ENCODE measurements at regions not wholly inside any gene's neighbourhood (a gene's known extent, or its start where the extent isn't known, plus 50 kb on each side); places are given as distances from the start of the nearest gene placed in this dataset.

DNA sequence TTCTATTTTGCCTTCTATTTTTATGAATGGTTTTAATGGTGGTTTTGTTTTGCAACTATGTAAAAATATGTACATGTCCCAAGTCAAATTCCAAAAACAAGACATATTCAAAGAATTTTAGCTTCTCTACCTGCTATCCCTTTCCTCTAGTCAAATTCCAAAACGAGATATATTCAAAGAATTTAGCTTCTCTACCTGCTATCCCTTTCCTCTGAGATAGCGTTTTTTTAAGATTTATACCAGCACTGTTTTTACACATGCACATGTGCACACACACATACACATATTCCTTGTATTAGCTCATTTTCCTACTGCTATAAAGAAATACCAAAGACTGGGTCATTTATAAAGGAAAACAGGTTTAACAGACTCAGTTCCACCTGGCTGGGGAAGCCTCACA, 199.1 kb upstream of the ARL4C start:
- TF ChIP-seq FOXM1 (IDR thresholded peaks at IDR 0.05; ENCODE audit: borderline replicate concordance, low read depth): no peak
- no peak for TF ChIP-seq CEBPB (IDR thresholded peaks at IDR 0.05)
- TF ChIP-seq, protein P1, sequence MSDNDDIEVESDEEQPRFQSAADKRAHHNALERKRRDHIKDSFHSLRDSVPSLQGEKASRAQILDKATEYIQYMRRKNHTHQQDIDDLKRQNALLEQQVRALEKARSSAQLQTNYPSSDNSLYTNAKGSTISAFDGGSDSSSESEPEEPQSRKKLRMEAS (IDR thresholded peaks at IDR 0.05): no peak
- no peak for TF ChIP-seq CREB1 (IDR thresholded peaks at IDR 0.05; ENCODE audit: low read depth)
- TF ChIP-seq, protein P2, sequence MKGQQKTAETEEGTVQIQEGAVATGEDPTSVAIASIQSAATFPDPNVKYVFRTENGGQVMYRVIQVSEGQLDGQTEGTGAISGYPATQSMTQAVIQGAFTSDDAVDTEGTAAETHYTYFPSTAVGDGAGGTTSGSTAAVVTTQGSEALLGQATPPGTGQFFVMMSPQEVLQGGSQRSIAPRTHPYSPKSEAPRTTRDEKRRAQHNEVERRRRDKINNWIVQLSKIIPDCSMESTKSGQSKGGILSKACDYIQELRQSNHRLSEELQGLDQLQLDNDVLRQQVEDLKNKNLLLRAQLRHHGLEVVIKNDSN (IDR thresholded peaks at IDR 0.05): no peak
- TF ChIP-seq EP300 (IDR thresholded peaks at IDR 0.05; ENCODE audit: borderline replicate concordance): no peak
- no peak for TF ChIP-seq TEAD4 (IDR thresholded peaks at IDR 0.05)
- TF ChIP-seq, protein P3, sequence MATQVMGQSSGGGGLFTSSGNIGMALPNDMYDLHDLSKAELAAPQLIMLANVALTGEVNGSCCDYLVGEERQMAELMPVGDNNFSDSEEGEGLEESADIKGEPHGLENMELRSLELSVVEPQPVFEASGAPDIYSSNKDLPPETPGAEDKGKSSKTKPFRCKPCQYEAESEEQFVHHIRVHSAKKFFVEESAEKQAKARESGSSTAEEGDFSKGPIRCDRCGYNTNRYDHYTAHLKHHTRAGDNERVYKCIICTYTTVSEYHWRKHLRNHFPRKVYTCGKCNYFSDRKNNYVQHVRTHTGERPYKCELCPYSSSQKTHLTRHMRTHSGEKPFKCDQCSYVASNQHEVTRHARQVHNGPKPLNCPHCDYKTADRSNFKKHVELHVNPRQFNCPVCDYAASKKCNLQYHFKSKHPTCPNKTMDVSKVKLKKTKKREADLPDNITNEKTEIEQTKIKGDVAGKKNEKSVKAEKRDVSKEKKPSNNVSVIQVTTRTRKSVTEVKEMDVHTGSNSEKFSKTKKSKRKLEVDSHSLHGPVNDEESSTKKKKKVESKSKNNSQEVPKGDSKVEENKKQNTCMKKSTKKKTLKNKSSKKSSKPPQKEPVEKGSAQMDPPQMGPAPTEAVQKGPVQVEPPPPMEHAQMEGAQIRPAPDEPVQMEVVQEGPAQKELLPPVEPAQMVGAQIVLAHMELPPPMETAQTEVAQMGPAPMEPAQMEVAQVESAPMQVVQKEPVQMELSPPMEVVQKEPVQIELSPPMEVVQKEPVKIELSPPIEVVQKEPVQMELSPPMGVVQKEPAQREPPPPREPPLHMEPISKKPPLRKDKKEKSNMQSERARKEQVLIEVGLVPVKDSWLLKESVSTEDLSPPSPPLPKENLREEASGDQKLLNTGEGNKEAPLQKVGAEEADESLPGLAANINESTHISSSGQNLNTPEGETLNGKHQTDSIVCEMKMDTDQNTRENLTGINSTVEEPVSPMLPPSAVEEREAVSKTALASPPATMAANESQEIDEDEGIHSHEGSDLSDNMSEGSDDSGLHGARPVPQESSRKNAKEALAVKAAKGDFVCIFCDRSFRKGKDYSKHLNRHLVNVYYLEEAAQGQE (IDR thresholded peaks at IDR 0.05; ENCODE audit: low read depth): no peak
- no peak for TF ChIP-seq TAF1 (IDR thresholded peaks at IDR 0.05; ENCODE audit: low read depth)

DNA sequence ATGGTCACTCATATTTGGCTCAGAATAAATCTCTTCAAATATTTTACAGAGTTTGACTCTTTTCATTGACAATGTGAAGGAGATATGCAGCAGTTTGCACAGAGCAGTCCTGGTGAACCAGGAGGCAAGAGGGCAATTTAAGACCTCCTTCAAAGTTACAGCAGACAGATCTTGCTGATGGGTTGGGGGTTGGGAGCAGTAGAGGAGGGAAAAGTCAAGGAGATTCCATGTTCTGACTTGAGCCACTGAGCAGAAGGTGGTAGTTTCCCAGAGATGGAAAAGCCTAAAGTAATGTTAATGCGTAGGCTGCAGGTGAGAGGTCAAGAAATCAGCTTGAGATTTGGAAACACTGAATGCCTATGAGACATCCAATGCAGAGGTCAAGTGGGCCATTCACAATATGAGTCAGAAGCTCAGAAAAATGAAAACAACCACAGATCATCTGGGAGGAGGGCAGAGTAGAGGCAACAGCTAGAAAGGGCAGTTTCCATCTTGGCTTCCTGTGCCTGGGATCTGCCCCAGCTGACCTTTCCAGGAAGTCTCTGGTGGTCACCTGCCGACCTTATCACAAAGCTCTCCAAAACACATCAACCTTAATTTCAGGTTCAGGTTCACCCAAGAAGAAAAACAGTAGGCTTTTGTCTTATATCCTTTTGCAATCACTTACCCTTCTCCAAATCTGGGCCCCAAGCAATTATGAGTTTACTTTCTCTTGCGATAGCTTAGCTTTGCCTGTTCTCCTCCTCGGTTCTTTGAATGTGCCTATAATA, 197.5 kb upstream of the ARL4C start:
- TF ChIP-seq TEAD4 (IDR thresholded peaks at IDR 0.05): no peak
- no peak for TF ChIP-seq FOXM1 (IDR thresholded peaks at IDR 0.05; ENCODE audit: borderline replicate concordance, low read depth)

DNA sequence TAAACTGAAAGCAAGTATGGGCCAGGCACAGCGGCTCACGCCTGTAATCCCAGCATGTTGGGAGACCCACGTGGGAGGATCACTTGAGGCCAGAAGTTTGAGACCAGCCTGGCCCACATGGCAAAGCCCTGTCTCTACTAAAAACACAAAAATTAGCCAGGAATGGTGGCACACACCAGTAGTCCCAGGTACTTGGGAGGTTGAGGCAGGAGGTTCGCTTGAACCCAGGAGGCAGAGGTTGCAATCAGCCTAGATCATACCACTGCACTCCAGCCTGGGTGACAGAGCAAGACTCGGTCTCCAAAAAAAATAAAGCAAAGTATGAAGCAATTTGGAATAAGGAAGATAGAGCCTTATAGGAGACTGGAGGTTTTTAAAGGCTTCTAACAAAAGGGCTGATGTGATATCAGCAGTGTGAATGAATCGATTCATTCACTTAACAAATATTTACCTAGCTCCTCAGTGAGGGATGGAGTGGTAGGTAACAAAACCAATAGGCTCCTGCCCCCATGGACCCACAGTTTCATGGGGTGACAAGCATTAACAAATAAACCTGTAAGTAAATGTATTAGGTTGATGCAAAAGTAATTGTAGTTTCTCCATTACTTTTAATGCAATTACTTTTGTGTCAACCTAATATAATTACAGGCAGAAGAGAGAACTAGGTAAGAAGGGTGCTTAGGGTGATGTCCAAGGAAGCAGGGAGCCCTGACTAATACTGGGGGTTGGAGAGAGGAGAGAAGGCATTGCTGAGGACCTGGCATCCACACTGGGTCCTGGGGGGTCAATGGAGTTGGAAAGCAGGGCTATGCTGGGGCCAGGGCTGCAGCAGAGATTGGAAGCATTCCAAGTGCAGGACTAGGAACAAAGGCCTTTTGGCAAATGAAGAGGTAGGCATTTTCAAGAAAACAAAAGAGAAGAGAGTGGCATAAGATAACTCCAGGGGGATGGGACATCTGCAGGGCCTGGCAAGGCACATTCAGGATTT, 195.4 kb upstream of the ARL4C start:
- TF ChIP-seq TEAD4 (IDR thresholded peaks at IDR 0.05) (no peak), NFIC (IDR thresholded peaks at IDR 0.05) (no peak), TAF1 (IDR thresholded peaks at IDR 0.05; ENCODE audit: low read depth) (no peak), EP300 (IDR thresholded peaks at IDR 0.05; ENCODE audit: borderline replicate concordance) (no peak)

- no peak for TF ChIP-seq CREB1 (IDR thresholded peaks at IDR 0.05; ENCODE audit: low read depth)
- TF ChIP-seq ZBTB7A (IDR thresholded peaks at IDR 0.05; ENCODE audit: low read depth): no peak
- TF ChIP-seq RAD21 (IDR thresholded peaks at IDR 0.05; ENCODE audit: low read depth): no peak
- TF ChIP-seq YY1 (IDR thresholded peaks at IDR 0.05; ENCODE audit: low read depth): no peak
- no peak for TF ChIP-seq TEAD4 (IDR thresholded peaks at IDR 0.05)
- no peak for TF ChIP-seq TAF1 (IDR thresholded peaks at IDR 0.05; ENCODE audit: low read depth)
- TF ChIP-seq NFIC (IDR thresholded peaks at IDR 0.05): no peak
- TF ChIP-seq CEBPB (IDR thresholded peaks at IDR 0.05): no peak
- TF ChIP-seq, protein P3 (IDR thresholded peaks at IDR 0.05; ENCODE audit: low read depth): no peak
- no peak for TF ChIP-seq TCF12 (IDR thresholded peaks at IDR 0.05; ENCODE audit: low read depth)
- TF ChIP-seq, protein P1 (IDR thresholded peaks at IDR 0.05): no peak
- TF ChIP-seq EP300 (IDR thresholded peaks at IDR 0.05; ENCODE audit: borderline replicate concordance): no peak
- TF ChIP-seq EGR1 (IDR thresholded peaks at IDR 0.05): no peak
- TF ChIP-seq, protein P2 (IDR thresholded peaks at IDR 0.05): no peak
- TF ChIP-seq FOXM1 (IDR thresholded peaks at IDR 0.05; ENCODE audit: borderline replicate concordance, low read depth): no peak; the same call in 1 of the 2 replicates
Measured at GRCh38 chr2:234691214-234691575, 194.3 kb upstream of the ARL4C start.

GRCh38 chr2:234690569-234691213, 193.8 kb upstream of the ARL4C start:
- TF ChIP-seq, protein P3 (IDR thresholded peaks at IDR 0.05; ENCODE audit: low read depth): no peak
- TF ChIP-seq NFIC (IDR thresholded peaks at IDR 0.05): 0 out of 2 replicates have a peak, but pooled peaks have one; percentile 49
- no peak for TF ChIP-seq TEAD4 (IDR thresholded peaks at IDR 0.05)
- no peak; the same call in 1 of the 2 replicates for TF ChIP-seq CEBPB (IDR thresholded peaks at IDR 0.05)
- peak; percentile 24; the same call in 1 of the 2 replicates for TF ChIP-seq FOXM1 (IDR thresholded peaks at IDR 0.05; ENCODE audit: borderline replicate concordance, low read depth)
